Activated CD8-positive, alpha-beta memory T cell treated with anti-CD3 and anti-CD28 coated beads for 24 hours (primary cell): ENCODE measurements at regions not wholly inside any gene's neighbourhood (a gene's known extent, or its start where the extent isn't known, plus 50 kb on each side); places are given as distances from the start of the nearest gene placed in this dataset.
"Not testable (repeated sequence)": the region's sequence is repeated elsewhere in the genome, so short reads cannot be mapped to it uniquely, and the experiment has no call there.

ENCODE experiments used
- DNase-seq: peaks from one replicate; pipeline ENCODE4 v3.0.0-alpha.2; 2020

DNA sequence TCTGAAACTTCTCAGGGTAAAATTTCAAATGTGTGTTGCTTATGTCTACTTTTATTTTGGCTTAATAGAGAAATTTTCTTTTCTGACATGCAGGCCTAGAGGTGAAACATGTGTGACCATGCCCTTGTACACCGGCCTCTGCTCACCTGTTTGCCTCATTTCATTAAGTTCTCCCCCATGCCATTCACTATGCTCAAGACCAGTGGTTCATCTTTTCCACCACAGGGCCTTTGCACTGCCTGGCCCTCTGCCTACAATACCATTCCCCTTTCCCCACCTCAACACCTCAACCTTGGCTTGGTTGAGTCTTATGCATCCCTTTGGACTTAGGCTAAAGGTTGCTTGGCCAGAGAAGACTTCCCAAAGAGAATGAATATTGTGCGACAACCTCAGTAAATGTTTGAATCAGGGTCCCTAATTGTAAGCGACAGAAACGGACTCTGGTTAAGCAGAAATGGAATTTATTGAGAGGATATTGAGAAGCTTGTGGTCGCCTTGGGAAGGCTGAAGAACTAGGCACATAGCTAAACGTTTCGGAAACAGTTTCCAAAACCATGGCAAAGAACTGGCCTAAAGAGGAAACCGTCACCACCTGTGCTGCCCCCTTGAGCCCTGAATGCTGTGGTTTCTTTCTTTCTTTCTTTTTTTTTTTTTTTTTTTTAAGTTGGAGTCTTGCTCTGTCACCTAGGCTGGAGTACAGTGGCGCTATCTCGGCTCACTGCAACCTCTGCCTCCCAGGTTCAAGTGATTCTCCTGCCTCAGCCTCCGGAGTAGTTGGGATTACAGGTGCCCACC, 152.2 kb downstream of the SOX4 start:
- no peak for DNase-seq

DNA sequence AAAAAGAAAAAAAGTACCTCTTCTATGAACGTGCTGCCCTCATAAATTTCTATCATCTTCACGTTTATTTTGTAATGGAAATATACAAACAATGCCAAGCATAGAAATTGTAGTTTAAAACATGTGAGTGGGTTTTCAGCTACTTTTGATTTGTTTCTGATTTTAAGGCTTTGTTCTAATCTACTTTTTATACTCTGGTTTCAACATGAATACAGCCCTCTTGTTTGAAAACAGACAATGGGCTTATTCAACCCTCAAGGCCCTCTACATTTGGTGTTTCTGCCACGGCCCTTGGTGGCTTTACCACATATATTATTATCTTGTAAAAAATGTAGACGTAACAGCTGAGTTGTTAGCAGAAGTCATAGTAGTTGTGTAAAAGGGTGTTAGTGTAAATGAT, 153.9 kb downstream of the SOX4 start:
- DNase-seq: no peak

DNA sequence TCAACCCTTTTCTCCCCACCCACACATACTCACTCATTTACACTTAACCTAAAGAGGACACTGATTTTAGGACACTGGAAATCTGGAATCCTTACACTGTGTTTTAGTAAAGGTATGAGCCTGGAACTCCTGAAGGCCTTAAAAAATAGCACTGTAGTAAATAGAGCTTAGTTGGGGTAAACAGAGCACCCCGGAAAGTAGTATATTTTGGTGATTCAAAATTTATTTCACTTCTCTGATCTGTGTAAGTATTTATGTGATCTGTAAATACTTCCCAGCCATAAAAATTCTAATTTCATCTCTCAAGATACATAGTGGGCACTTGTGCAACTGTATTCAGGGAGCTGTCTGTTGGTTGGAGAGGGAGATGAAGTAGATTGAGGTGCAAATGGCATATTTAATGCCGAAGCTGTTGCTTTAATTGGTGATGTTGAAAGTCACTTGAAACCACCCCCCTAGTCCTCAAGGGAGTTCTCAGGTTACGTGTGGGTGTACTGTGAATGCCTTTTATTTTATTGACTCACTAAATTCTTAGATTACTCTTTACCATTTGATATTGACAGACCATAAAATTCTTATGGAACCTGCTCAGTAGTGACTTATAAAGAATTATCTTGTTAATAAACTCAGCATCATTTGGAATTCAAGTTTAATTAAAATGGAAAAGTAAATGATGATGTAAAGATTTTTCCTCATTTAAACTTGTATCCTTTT, 154.9 kb downstream of the SOX4 start:
- no peak for DNase-seq

DNA sequence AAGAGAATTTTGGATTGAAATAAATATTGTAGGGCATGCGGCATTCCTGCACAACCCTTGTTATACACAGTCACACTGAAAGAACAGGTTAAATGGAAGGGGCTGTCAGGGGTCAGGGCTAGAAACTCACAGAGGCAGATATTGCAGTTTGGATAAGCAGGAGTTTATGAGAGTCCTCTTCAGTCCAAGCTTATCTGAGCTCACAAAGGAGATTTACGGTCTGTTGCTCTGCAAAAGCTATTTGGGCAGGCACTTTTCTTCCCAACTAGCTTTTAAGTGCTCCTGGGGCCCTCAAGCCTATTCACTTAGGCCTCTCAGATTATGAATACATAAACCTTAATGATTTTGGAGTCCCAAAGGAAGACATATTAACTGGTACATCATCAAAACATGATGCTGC, 156.2 kb downstream of the SOX4 start:
- no peak for DNase-seq

DNA sequence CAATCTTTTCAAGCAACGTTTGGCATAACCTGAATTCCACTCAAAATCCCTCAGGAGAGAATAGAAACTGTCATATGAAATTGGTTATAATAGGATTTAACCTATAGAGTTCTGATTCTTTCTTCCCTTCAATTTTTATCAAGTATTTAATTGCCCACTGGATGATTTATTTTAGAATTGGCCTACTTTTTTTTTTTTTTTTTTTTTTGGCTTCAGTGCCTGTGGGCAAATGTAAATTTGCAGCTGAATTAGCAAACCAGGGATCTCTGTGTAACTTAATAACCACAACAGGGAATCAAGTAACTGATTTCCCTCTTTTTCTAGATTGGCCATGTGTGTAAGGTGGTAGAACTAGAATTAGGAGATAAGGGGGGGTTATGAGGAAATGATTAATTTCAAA, 157.0 kb downstream of the SOX4 start:
- no peak for DNase-seq

DNA sequence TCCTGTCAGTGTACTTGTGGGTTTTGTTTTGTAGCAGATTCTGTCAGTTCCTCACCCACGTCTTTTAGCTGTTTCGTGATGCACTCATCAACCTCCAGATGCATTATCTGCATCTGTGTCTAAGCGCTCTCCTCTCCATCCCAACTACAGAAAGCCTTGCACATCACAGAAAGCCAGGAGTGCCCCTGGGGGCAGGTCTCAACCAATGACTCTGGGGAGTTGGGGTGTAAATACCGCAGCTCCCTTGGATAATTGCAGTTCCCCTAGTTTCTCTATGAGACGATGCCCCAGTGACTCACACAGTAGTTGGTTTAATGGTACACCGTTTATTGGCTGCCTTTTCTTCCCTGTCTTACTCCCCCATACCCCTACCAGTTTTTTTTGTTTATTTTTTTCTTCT, 158.1 kb downstream of the SOX4 start:
- no peak for DNase-seq

DNA sequence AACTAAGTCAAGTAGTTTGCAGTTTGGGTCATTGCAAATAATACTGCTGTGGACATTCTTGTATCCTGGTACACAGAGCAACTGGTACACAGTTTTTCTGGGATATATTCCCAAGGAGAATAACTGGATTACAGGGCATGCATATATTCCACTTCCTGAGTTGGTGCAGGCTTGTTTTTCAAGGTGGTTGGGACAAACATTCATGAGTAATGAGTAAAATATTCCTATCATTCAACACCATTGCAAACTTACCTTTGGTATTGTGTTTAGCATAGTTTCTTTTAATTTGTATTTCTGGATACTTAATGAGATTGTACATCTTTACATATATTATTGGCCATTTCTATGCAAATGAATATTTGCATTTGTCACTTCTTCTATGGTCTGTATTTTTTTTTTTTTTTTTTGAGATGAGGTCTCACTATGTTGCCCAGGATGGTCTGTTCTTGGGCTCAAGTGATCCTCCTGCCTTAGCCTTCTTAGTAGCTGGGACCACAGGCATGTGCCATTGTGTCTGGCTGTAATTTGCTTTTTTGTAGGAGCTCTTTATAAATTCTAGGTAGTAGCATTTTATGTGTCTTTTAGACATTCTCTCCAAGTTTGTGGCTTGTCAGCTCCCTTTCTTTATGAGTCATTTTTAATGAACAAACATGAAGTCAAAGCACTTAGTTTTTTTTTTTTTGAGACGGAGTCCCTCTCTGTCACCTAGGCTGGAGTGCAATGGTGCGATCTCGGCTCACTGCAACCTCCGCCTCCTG, 158.7 kb downstream of the SOX4 start:
- no peak for DNase-seq

DNA sequence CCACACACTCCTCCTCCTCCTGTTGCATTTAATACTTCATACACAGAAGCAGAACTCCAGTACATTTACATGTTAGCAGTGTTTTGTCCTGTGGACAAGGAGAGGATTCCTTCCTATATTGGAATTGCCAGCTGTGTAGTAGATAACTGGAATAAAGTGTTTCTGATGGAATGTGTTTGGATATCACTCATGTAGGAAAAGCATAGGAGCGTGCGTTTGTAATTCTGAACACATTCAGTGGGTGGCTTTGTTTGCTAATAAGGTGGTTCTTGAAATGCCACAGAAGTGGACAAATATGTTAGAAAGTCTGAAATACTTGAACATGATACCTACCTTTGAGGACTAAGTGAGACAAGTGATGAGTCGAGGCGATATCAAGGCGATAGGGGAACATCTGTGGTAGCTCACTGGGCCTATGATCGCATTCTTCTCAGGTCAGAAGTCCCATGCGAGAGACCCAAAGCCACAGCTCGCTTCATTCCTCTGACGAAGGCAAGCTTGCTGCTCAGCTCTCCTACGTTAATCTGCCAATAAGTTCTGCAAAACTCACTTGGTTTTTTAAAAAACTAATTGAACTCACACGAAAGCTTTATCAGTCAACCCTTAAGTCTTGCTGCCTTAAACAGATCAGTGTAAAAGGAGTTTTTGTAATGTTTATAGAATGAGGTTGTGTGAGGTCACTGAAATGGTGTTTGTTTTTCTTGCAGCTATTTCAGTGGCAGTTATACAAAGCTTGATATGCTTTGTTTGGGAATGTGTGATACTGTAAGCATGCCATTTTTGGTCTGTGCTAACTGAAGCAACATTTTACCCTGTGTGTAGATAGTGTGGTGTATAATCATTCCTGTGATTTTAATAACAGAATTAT, 159.9 kb downstream of the SOX4 start:
- no peak for DNase-seq

DNA sequence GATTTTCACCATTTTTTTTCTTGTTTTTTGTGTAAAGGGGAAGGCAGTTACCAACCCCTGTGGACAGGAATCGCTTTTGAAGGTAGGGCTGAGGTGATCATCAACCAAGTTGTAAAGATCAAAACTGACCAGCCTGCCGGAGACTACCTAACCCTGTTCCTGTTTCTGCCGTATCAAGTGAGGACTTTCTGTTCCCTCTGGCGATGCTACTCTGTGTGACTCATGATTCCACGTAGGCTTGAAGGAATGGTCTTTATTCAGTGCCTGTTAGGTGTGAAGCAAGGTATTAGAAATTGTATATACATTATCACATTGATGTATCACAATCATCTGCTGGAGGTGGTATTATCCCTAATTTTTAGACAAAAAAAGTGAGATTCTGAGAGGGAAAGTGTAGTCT, 161.3 kb downstream of the SOX4 start:
- DNase-seq: no peak

DNA sequence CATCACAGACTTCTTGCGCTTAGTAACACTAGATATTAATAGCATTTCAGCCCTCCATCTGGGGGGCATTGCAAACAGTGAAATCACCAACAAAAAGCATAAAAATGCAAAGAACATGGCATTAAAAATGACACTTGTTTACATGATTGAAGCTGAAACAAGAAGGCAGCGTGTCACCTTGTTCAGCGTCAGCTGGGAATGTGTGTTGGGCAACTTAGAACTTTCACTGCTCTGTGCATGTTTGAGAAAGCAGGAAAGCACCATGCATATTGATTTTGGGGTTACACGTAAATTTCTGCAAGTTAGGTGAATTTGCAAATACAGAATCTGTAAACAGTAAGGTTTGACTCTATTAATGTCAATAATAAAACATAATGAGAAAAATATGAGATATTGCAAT, 162.9 kb downstream of the SOX4 start:
- no peak for DNase-seq

DNA sequence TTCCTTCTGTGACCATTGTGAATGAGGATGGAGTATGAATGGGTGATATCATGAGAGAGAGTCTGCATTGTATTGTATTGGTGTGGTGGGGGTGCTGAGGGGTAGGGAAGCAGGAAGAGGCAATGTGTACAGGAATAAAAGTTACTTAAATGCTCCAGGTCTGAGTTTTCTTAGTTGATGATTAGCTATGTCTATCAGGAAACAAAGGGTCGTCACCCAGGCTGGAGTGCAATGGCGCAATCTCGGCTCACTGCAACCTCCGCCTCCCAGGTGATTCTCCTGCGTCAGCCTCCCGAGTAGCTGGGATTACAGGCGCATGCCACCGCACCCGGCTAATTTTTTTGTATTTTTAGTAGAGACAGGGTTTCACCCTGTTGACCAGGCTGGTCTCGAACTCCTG, 163.8 kb downstream of the SOX4 start:
- DNase-seq: not testable (repeated sequence)

DNA sequence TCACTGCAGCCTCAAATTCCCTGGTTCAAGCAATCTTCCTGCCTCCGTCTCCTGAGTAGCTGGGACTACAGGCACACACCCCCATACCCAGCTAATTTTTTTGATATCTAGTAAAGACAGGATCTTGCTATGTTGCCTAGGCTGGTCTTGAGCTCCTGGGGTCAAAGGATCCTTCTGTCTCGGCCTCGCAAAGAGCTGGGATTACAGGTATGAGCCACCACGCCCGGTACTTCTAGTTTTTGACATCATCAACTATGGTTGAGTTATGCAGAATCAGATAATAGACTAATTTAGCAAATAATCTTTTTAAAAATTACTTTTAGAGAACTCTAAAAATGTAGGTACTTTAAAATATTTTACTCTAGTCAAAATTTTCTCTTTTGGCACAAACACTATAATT, 166.2 kb downstream of the SOX4 start:
- DNase-seq: no peak

DNA sequence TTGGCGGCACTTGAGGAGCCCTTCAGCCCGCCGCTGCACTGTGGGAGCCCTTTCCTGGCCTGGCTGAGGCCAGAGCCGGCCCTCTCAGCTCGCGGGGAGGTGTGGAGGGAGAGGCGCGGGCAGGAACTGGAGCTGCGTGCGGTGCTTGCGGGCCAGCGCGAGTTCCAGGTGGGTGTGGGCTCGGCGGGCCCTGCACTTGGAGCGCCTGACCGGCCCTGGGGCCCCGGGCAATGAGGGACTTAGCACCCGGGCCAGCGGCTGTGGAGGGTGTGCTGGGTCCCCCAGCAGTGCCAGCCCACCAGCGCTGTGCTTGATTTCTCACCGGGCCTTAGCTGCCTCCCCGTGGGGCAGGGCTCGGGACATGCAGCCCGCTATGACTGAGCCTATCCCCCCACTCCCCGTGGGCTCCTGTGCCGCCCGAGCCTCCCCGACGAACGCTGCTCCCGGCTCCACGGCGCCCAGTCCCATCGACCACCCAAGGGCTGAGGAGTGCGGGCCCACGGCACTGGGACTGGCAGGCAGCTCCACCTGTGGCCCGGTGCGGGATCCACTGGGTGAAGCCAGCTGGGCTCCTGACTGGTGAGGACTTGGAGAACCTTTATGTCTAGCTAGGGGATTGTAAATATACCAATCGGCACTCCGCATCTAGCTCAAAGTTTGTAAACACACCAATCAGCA, 167.6 kb downstream of the SOX4 start:
- DNase-seq: not testable (repeated sequence)

DNA sequence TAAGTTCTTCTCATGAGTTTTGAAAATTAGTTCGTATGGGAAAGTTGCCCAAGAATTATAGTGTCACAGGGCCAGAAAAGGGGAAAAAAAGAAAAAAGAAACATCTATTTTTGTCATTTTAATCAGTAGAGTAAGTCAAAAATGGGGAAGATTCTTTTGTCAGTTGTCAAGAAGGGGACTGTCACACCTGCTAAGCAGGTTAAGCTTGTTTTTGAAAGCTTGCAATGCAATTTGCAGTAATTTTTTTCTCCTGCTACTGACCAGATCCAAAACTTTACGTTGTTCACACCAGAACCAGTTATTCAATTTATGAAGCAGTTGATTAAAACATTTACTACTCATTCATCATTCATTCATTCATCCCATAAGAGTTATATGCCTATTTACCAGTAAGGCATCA, 171.4 kb downstream of the SOX4 start:
- DNase-seq: no peak

DNA sequence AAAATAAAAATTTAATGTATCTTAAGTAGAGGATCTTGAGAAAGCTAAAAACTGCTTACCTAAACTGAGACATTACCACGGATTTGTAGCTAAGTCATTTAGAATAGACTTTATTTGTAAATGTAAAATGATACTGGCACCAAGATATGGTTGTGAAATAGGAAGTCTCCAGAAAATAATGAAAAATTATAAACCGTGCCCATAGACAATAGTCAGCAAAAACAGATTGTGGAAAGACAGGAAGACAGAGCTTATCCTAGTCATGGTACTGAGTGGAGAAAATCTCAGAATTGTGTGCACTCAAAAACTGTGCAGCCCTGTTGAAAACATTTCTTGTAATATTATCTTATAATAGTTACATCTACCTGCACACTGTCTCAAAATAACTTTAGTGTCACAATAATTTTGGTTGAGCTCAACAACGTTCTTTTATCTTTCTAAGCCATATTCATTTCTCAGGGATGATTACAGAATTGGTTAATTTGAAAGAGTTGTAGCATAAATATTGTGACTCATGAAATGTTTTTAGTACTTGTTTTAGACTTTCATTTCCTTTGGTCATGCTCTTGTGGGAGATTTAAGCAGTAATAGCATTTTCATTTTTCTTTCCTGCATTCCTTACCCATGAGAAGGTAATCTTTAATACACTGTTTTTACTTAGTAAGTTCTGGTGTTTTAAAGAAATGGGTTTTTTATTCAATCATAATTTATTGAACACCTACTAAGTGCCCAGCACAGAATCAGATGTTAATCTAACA, 174.5 kb downstream of the SOX4 start:
- DNase-seq: no peak

DNA sequence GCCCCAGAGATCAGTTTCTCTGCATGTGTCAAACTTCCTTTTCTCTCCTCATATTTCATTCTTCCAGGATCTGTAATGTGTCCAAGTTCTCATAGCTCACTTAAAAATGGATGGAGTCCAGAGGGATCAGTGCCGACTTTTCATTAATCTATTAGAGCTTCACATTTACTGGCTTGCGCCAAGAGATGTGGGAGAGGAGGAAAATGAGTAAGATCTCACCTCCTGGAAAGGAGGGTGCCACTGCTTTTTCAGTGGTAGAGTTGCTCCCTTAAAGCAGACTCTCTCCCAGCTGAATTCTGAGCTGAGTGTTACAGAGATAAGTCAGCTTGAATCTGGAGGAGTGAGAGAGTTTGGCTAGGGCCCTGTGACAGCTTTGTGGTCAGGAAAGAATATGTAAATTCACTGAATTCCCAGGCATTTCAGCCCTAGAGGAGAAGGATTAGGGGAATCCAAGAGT, 175.9 kb downstream of the SOX4 start:
- DNase-seq: no peak

DNA sequence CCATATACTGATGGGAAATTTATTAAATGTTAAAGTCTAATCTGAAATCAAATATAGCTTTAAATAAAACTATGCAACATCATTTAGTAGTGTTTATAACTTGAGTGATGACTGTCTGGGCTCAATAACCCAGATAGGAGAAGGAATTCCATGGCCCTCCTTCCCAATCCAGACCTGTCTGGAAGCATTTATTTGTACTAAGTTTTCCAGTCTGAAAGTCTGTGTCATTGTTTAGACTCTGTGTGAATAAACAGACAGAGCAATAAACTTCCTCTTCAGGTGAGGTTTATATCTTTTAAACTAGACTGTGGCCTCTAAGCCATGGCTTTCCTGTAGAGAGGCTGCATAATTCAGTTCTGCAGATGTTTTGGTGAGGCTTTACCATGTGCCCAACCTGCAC, 176.4 kb downstream of the SOX4 start:
- no peak for DNase-seq

DNA sequence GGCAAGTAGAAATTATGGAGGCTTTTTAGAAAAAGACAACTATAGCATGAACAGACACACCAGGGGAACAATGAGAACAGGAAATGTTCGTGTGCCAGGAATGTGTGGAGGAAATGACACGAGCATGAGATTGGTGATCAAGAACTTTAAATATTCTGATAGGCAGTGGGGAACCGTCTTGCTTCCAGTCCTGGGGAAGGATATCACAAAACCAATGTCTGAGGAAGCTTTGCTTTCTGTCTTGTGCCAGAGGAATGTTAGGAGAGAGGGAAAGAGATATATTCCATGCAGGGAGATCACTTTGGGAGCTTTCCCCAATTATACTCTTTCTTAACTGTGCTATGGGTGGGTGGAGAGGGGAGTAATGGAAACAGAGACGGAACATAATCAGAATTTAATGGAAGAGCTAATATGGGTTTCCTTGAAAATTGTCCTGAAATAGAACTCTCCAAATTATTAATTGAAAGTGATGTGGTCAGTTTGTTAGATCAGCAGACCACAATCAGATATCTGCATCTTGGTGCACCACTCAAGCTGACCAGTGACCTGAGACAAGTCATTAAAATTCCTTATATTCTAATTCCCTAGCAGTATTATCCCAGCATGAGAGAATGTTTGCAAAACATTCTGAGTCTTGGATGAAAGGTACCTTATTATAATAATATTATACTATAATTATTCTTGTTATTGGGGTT, 178.2 kb downstream of the SOX4 start:
- no peak for DNase-seq

DNA sequence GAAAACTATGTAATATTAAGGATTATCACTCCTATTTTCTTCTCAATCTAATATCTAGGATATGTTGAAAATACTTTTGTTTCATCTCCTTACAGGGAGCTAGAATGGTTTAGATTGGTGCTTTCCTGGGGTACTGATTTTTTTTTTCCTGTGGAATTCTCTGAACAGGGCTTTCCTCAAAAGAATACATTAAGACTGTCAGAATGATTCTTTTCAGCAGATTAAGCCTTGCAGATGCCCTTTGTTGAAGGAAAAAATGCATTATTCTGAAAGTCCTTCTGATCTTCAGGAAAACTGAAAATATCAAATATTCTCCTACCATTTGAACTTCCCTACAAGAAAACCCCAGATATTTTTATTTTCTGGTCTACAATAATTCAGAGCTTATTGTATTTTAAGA, 178.9 kb downstream of the SOX4 start:
- no peak for DNase-seq

DNA sequence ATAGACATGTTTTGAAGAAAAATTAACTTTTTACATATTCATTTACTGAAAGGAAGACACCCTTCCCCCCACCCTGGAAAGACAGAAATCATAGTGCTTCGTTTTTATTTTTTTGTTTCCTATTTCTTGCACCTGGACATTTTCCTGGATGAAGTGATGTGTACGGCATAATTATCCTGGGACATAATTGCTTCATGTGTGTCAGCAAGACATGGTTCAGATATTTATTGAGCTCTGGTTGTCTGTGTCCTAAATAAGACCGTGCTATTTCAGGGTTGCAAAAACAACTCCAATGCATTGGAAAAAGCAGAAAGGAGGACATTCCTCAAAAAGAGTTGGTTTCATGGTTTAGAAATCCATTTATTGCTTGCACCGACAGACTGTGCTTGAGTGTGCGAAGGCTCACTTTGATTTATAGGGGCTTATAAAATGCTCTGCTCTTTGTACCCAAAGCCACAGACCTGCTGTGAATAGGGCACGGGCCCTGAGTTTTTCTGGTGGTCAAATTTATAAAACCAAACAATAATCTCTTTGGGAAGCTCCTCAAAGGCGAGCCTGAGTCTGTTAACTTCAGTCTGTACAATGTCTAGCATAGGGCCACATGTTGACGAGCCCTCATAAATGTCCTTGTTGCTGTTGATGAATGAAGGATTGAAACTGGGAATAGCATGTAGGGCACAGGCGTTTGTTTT, 179.5 kb downstream of the SOX4 start:
- DNase-seq: no peak
